HCT116 (cell line): ENCODE measurements at regions not wholly inside any gene's neighbourhood (a gene's known extent, or its start where the extent isn't known, plus 50 kb on each side); places are given as distances from the start of the nearest gene placed in this dataset.

ENCODE experiments used
- ATAC-seq: fragments of 200-7000 bp; cut with Tn5 transposase; 2 replicates; pipeline ENCODE4 v1.9.1; 2020; ENCODE audit warnings: mild to moderate bottlenecking, moderate library complexity
- BruUV-seq: library from RNA; stranded (reverse); fragments of 400-500 nt; replicated peaks from 2 replicates; lab custom pipeline; 2021; lab: Mats Ljungman, UMichigan
- CTCF ChIA-PET: fragments of 300-600 bp; sonication (Branson Sonifier 250); formaldehyde crosslinking; loops from one replicate; lab custom pipeline; 2021; ENCODE audit warnings: antibody characterized with exemption; lab: Charles Lee
- POLR2A ChIA-PET: fragments of 300-600, 350-600 bp; sonication (Branson Sonifier 250); formaldehyde crosslinking; loops from one replicate; lab custom pipeline; 2021; ENCODE audit warnings: antibody characterized with exemption; lab: Charles Lee
- RAD21 ChIA-PET, 2 experiments: fragments of 300-600 bp; sonication (Branson Sonifier 250); formaldehyde crosslinking; loops; one replicate each; lab custom pipeline; 2023; ENCODE audit warnings: low total read pairs in 2 of 2; ENCODE audit not compliant: uncharacterized antibody in 2 of 2, unreplicated experiment in 2 of 2, low non-redundant PET in 1 of 2; lab: Charles Lee
- DNase-seq: peaks from one replicate; pipeline ENCODE4 v3.0.0-alpha.2; 2010; ENCODE audit warnings: low read depth, low spot score
- H2AFZ ChIP-seq: fragments of 200-600 bp; shearing (Covaris generic), sonication (generic); 2 replicates; pipeline ENCODE4 v1.6.1; 2017; ENCODE audit warnings: low read depth, mixed run types, mixed read lengths, antibody characterized with exemption, low read length; ENCODE audit not compliant: poor library complexity, severe bottlenecking
- H3K27ac ChIP-seq: 2 replicates; pipeline ENCODE4 v1.5.1; 2012; ENCODE audit warnings: low read depth, low read length
- H3K27me3 ChIP-seq: fragments of 200-600 bp; sonication (generic); 2 replicates; pipeline ENCODE4 v1.6.1; 2016; ENCODE audit warnings: mixed run types, low read length, mixed read lengths; ENCODE audit not compliant: insufficient read depth
- H3K36me3 ChIP-seq, 2 experiments: fragments of 200-500 bp in 1 of 2; fragments of 200-600 bp in 1 of 2; sonication (Bioruptor generic) in 1 of 2; sonication (generic) in 1 of 2; 2 replicates each; pipeline versions ENCODE4 v1.5.1 to v1.6.1; 2014 to 2016; ENCODE audit warnings: low read length in 2 of 2, inconsistent platforms in 1 of 2, mixed read lengths in 1 of 2, mixed run types in 1 of 2; ENCODE audit not compliant: insufficient read depth in 2 of 2, control insufficient read depth in 1 of 2
- H3K4me1 ChIP-seq, 2 experiments: fragments of 200-600 bp in 1 of 2; sonication (generic) in 1 of 2; 2 replicates each; pipeline versions ENCODE4 v1.5.1 to v1.6.1; 2012 to 2017; ENCODE audit warnings: low read length in 2 of 2, inconsistent platforms in 1 of 2, mild to moderate bottlenecking in 1 of 2, mixed read lengths in 1 of 2, mixed run types in 1 of 2, moderate library complexity in 1 of 2; ENCODE audit not compliant: insufficient read depth in 2 of 2, control insufficient read depth in 1 of 2
- H3K4me2 ChIP-seq: fragments of 200-600 bp; sonication (generic); 2 replicates; pipeline ENCODE4 v1.6.1; 2017; ENCODE audit warnings: mixed run types, low read length, mixed read lengths
- H3K4me3 ChIP-seq, 2 experiments: fragments of 200-600 bp in 1 of 2; sonication (generic) in 1 of 2; replicated peaks in 1 of 2; 2 replicates each; pipeline ENCODE4 v1.5.1; 2011 to 2016; ENCODE audit warnings: low read length in 2 of 2, control low read depth in 1 of 2, low read depth in 1 of 2, mild to moderate bottlenecking in 1 of 2, mixed read lengths in 1 of 2, mixed run types in 1 of 2
- H3K79me2 ChIP-seq: fragments of 200-600 bp; sonication (generic); 2 replicates; pipeline ENCODE4 v1.6.1; 2017; ENCODE audit warnings: mild to moderate bottlenecking, mixed run types, low read length, moderate library complexity, mixed read lengths; ENCODE audit not compliant: insufficient read depth
- H3K9ac ChIP-seq: fragments of 200-600 bp; sonication (generic); 2 replicates; pipeline ENCODE4 v1.6.1; 2016; ENCODE audit warnings: low read length, mixed read lengths
- H3K9me2 ChIP-seq: fragments of 200-600 bp; sonication (generic), shearing (Covaris generic); 2 replicates; pipeline ENCODE4 v1.6.1; 2017; ENCODE audit warnings: mixed run types, mild to moderate bottlenecking, moderate library complexity; ENCODE audit not compliant: insufficient read depth
- H3K9me3 ChIP-seq, 2 experiments: fragments of 200-500 bp in 1 of 2; fragments of 200-600 bp in 1 of 2; sonication (Bioruptor generic) in 1 of 2; sonication (generic) in 1 of 2; 2 replicates each; pipeline ENCODE4 v1.6.1; 2014 to 2017; ENCODE audit warnings: low read length in 2 of 2, mixed read lengths in 2 of 2, inconsistent platforms in 1 of 2, low read depth in 1 of 2, mild to moderate bottlenecking in 1 of 2, mixed run types in 1 of 2, moderate library complexity in 1 of 2; ENCODE audit not compliant: control insufficient read depth in 1 of 2, insufficient read depth in 1 of 2
- H4K20me1 ChIP-seq: fragments of 200-600 bp; sonication (generic), shearing (Covaris generic); 2 replicates; pipeline ENCODE4 v1.6.1; 2017; ENCODE audit warnings: mixed run types, mild to moderate bottlenecking, moderate library complexity; ENCODE audit not compliant: insufficient read depth
- CBX3 ChIP-seq: IDR thresholded peaks from 2 replicates; pipeline ENCODE4 v1.6.1; 2012; ENCODE audit warnings: low read depth
- ELF1 ChIP-seq: IDR thresholded peaks from 2 replicates; pipeline ENCODE4 v1.6.1; 2012; ENCODE audit warnings: low read depth, borderline replicate concordance
- FOSL1 ChIP-seq: IDR thresholded peaks from 2 replicates; pipeline ENCODE4 v1.6.1; 2012; ENCODE audit warnings: low read depth
- POLR2A ChIP-seq: IDR thresholded peaks from 2 replicates; pipeline ENCODE4 v1.7.0; 2011; ENCODE audit warnings: borderline replicate concordance; ENCODE audit not compliant: insufficient read depth, insufficient read length; ENCODE audit errors: extremely low read depth
- RAD21 ChIP-seq: IDR thresholded peaks from 2 replicates; pipeline ENCODE4 v1.6.1; 2012; ENCODE audit warnings: low read depth, mild to moderate bottlenecking
- SIN3A ChIP-seq: IDR thresholded peaks from 2 replicates; pipeline ENCODE4 v1.6.1; 2012; ENCODE audit warnings: low read depth
- SP1 ChIP-seq: IDR thresholded peaks from 2 replicates; pipeline ENCODE4 v1.6.1; 2012; ENCODE audit warnings: low read depth
- TCF7L2 ChIP-seq: IDR thresholded peaks from 2 replicates; pipeline ENCODE4 v1.7.0; 2011; ENCODE audit warnings: borderline replicate concordance, inconsistent platforms; ENCODE audit not compliant: insufficient read depth, insufficient read length; ENCODE audit errors: extremely low read depth
- ZBTB33 ChIP-seq: IDR thresholded peaks from 2 replicates; pipeline ENCODE4 v1.6.1; 2011; ENCODE audit warnings: mild to moderate bottlenecking, low read length, moderate library complexity; ENCODE audit not compliant: insufficient replicate concordance; ENCODE audit errors: extremely low read depth
- ZFX ChIP-seq: fragments of 450-650 bp; IDR thresholded peaks from 2 replicates; pipeline ENCODE4 v1.6.1; 2017
- ZNF274 ChIP-seq: fragments of 200-500 bp; sonication (Bioruptor generic); IDR thresholded peaks from 2 replicates; pipeline ENCODE4 v1.6.1; 2014; ENCODE audit warnings: mild to moderate bottlenecking, low read depth, low read length, inconsistent platforms
- intact Hi-C: fragments of 100-400 bp; cut with micrococcal nuclease; formaldehyde crosslinking; loops from 2 replicates; pipeline ENCODE4 v1.10.0; 2022

DNA sequence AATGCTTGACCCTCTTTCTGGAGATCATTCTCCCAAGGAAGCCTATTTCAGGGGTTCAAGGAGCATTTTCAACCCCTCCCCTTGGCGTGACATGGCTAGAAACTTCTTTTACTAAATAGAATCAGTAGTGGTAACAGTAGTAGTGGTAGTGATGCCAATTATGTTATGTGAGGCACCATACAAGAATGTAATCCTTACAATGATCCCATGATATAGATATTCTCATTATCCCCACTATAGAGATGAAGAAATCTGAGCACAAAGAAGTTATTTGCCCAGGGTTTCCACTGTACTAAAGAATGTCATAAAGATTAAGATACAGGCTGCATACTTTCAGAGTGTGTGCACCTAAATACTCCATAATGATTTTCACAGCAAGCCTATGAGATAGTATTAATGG, 155.4 kb upstream of the CLINT1 start:
- Histone ChIP-seq H3K79me2 (no peaks in the 10 kb centered on the region), H3K9me3 (no peaks in the 10 kb centered on the region), H3K4me3 (no peak overlapping the region), H3K9ac (no peak overlapping the region), H3K27ac (no peak overlapping the region), H4K20me1 (no peaks in the 10 kb centered on the region), H3K4me1 (no peaks in the 10 kb centered on the region), H3K9me2 (no peaks in the 10 kb centered on the region), H2AFZ (no peak overlapping the region), H3K27me3 (peaks cover 35% of the 10 kb centered on the region), H3K36me3 (no peaks in the 10 kb centered on the region), H3K4me2 (no peak overlapping the region)
- ChIA-PET POLR2A (no interaction called here), RAD21 (no interaction called here), CTCF (interaction anchor here (1.0 kb wide), 1 partner anchor 1093 kb away, joined by 5 read pairs; no protein-coding TSS in a partner anchor)
- ATAC-seq, result no peak
- TF ChIP-seq FOSL1 (no peak), POLR2A (no peak), ELF1 (no peak), RAD21 (no peak), ZBTB33 (no peak), ZNF274 (no peak), CBX3 (no peak), SP1 (no peak), SIN3A (no peak), TCF7L2 (no peak), ZFX (no peak)
- no TSS peak for BruUV-seq
- DNase-seq, result no peak
- intact Hi-C loops, result loop anchor here (10.0 kb wide), 1 partner anchor 1090 kb away; no protein-coding TSS in a partner anchor
